OCI-LY3 (cell line): ENCODE measurements at regions not wholly inside any gene's neighbourhood (a gene's known extent, or its start where the extent isn't known, plus 50 kb on each side); places are given as distances from the start of the nearest gene placed in this dataset.

Experiments used
- H2AFZ ChIP-seq: fragments of 200-600, 300-600 bp; shearing (Covaris generic); 2 replicates; pipeline ENCODE4 v1.6.0; 2014; ENCODE audit warnings: antibody characterized with exemption, low read depth, low read length
- H3K27ac ChIP-seq: fragments of 200-600, 300-600 bp; sonication (generic); 2 replicates; pipeline ENCODE4 v1.5.1; 2014; ENCODE audit warnings: mild to moderate bottlenecking, low read length, moderate library complexity, mixed read lengths
- H3K27me3 ChIP-seq: fragments of 200-600, 300-600 bp; sonication (generic); 2 replicates; pipeline ENCODE4 v1.6.1; 2014; ENCODE audit warnings: low read depth, low read length, mixed read lengths
- H3K36me3 ChIP-seq: fragments of 200-600, 300-600 bp; sonication (generic); replicated peaks from 2 replicates; pipeline ENCODE3; 2014; ENCODE audit warnings: low read depth, low read length, mixed read lengths
- H3K4me1 ChIP-seq: fragments of 300-600, 200-600 bp; sonication (generic); 2 replicates; pipeline ENCODE4 v1.6.1; 2014; ENCODE audit warnings: low read length, mixed read lengths
- H3K4me2 ChIP-seq: fragments of 200-600, 300-600 bp; sonication (generic); 2 replicates; pipeline ENCODE4 v1.6.1; 2014; ENCODE audit warnings: low read length, mixed read lengths
- H3K4me3 ChIP-seq: fragments of 300-600, 200-600 bp; sonication (generic); 2 replicates; pipeline ENCODE4 v1.5.1; 2014; ENCODE audit warnings: antibody characterized with exemption, mild to moderate bottlenecking, low read length, moderate library complexity
- H3K79me2 ChIP-seq: fragments of 300-600, 200-600 bp; shearing (Covaris generic); 2 replicates; pipeline ENCODE4 v1.6.1; 2014; ENCODE audit warnings: mild to moderate bottlenecking, low read length, mixed read lengths
- H3K9ac ChIP-seq: fragments of 300-600, 200-600 bp; shearing (Covaris generic); 2 replicates; pipeline ENCODE4 v1.6.0; 2014; ENCODE audit warnings: mild to moderate bottlenecking, low read length, moderate library complexity
- H3K9me3 ChIP-seq: fragments of 200-600, 300-600 bp; shearing (Covaris generic); 2 replicates; pipeline ENCODE4 v1.6.1; 2014; ENCODE audit warnings: low read length, mixed read lengths; ENCODE audit not compliant: insufficient read depth
- H4K20me1 ChIP-seq: fragments of 200-600, 300-600 bp; sonication (generic); 2 replicates; pipeline ENCODE4 v1.6.1; 2016; ENCODE audit warnings: low read length, mixed read lengths; ENCODE audit not compliant: insufficient read depth
- EZH2phosphoT487 ChIP-seq: fragments of 200-600 bp; shearing (Covaris generic); IDR thresholded peaks from 2 replicates; pipeline ENCODE4 v1.6.1; 2018; ENCODE audit warnings: antibody characterized with exemption, mixed run types, low read depth
- TF ChIP-seq, protein P1 (sequence below): fragments of 200-600, 300-600 bp; sonication (generic); IDR thresholded peaks from 2 replicates; pipeline ENCODE4 v1.5.1; 2014; ENCODE audit warnings: antibody characterized with exemption, low read length, low read depth

DNA sequence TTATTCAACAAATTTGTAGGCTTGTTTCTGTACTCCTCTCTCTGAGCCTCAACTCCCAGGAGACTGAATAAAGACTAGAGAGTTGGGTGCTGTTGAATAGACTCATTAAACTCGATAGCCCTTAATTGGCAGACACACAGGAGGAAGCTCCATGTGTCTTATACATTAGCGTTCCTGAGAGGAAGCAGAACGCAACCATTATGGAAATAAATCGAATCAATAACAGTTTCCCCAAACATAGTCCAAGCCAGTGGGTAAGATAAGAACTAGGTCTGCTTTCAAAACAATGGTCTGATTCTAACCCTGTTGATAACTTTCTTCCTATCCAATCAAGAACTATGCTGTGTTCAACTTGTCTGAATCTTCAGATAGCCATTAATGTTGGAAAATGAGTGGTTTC is 118.1 kb upstream of the FNDC3A start:
- Histone ChIP-seq H3K27me3 (no peaks in the 10 kb centered on the region), H3K79me2 (no peaks in the 10 kb centered on the region), H3K36me3 (no peaks in the 10 kb centered on the region), H3K27ac (no peak overlapping the region), H2AFZ (no peak overlapping the region), H4K20me1 (no peaks in the 10 kb centered on the region), H3K4me1 (peaks cover 38% of the 10 kb centered on the region), H3K4me2 (no peak overlapping the region), H3K9me3 (no peaks in the 10 kb centered on the region), H3K4me3 (no peak overlapping the region), H3K9ac (no peak overlapping the region)
- TF ChIP-seq, protein P1, sequence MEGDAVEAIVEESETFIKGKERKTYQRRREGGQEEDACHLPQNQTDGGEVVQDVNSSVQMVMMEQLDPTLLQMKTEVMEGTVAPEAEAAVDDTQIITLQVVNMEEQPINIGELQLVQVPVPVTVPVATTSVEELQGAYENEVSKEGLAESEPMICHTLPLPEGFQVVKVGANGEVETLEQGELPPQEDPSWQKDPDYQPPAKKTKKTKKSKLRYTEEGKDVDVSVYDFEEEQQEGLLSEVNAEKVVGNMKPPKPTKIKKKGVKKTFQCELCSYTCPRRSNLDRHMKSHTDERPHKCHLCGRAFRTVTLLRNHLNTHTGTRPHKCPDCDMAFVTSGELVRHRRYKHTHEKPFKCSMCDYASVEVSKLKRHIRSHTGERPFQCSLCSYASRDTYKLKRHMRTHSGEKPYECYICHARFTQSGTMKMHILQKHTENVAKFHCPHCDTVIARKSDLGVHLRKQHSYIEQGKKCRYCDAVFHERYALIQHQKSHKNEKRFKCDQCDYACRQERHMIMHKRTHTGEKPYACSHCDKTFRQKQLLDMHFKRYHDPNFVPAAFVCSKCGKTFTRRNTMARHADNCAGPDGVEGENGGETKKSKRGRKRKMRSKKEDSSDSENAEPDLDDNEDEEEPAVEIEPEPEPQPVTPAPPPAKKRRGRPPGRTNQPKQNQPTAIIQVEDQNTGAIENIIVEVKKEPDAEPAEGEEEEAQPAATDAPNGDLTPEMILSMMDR: no peak

DNA sequence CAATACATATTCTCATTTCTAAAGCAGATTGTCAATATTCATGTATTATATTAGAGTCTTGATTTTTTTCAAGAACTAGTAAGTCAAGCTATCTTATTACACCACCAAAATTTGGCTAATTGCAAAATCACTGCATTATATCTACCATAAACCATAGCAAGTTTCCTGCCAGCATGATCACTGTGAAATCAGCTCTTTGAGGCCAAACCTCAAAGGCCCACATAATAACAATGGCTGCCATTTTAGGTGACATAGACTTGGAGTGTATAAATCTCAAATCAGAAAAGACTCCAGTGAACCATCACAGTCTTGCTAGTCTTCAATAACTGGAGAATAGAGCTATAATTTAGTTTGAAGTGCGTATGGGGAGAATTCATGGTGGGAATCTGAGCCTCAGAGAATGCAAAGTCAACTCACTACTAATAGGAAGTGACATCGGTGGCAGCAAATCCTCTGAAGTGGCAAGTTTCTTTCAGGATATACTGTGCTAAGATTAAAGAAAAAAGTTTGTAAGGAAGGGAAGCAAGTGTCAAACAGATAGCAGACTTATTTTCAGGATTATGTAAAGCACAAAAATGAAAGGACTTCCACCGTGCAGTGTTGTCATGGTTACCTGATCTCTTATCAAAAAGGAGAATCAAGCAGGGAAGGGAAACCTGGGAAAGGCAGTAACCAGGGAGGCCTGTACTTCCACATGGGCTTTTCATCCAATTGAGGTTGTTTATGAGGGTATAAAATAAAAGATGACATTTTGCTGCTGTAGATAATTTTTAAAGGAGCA is 117.4 kb upstream of the FNDC3A start:
- H2AFZ ChIP-seq: peak overlapping the region; percentile 39; the same call in 1 of the 2 replicates

DNA sequence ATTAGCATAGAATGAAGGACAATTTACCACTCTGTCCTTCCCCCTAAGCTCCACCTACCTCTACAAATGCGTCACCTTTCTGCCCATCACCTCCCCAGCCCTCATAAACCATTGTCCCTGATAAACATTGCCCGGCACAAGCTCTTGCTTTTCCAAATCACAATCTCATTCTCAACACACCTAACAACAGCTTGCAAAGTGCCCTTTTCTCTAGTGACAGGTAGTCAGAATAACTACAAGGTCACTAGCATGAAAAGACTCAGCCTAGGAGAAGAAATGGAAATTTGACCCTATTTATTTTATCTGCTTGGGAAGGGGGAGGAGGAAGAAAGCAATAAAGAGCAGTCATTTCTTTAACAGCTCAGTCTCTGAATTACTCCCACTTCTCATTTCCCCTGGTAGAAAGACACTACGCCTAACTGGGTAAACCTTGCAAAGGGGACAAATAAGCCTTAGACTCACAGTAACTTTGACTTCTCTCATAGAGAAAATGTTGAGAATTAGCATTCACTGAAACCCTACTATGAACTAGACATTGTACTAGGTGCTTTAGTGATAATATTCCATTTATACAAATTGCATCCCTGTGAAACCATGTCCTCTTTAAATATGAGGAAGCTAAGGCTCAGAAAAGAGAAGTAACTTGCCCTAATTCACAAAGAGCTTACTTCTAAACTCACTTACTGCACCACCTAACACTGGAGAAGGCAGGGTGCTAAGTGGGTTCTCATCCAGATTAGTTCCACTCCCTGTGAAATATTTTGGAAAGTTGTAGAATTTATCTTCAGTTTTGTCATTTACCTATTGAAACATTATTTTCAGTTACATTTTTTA is 116.2 kb upstream of the FNDC3A start:
- Histone ChIP-seq H3K4me1 (peaks cover 33% of the 10 kb centered on the region), H3K79me2 (no peaks in the 10 kb centered on the region), H3K9me3 (no peaks in the 10 kb centered on the region), H3K36me3 (no peaks in the 10 kb centered on the region), H2AFZ (peak overlapping the region; percentile 27; the same call in 1 of the 2 replicates), H3K27ac (peak overlapping the region; percentile 89), H3K27me3 (no peaks in the 10 kb centered on the region), H3K4me2 (peak overlapping the region; percentile 78), H4K20me1 (no peaks in the 10 kb centered on the region), H3K9ac (peak overlapping the region; percentile 43), H3K4me3 (peak overlapping the region; percentile 62)
- TF ChIP-seq EZH2phosphoT487: no peak
- TF ChIP-seq, protein P1: no peak

More for the DNA sequence above, 117.4 kb upstream of the FNDC3A start:
- peak overlapping the region; percentile 78 for H3K4me2 ChIP-seq
- H3K9me3 ChIP-seq: no peaks in the 10 kb centered on the region
- peak overlapping the region; percentile 43 for H3K9ac ChIP-seq
- H4K20me1 ChIP-seq: no peaks in the 10 kb centered on the region
- no peaks in the 10 kb centered on the region for H3K36me3 ChIP-seq
- H3K4me1 ChIP-seq: peaks cover 38% of the 10 kb centered on the region
- H3K27me3 ChIP-seq: no peaks in the 10 kb centered on the region
- peak overlapping the region; percentile 62 for H3K4me3 ChIP-seq
- no peaks in the 10 kb centered on the region for H3K79me2 ChIP-seq
- peak overlapping the region; percentile 89 for H3K27ac ChIP-seq
- TF ChIP-seq, protein P1: no peak
- TF ChIP-seq EZH2phosphoT487: no peak

DNA sequence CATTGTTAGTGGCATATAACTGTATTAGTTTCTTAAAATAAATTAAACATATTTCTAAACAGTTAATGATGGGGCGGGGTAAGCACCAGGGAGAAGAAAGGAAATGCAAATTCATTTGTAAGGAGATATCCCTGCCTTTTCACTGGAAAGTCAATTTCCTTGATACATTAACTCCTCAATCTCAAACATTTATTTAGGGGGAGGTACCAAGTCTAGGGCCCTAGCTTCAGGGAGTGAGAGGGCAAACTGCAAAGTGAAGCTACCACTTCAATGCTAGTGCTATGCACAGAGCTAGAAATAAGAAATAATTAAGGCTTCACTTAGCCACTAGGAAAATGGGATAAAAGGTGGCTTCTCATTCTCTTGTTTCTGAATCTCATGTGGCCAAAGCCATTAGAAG is 115.3 kb upstream of the FNDC3A start:
- Histone ChIP-seq H3K4me2 (peak overlapping the region; percentile 78; the same call in 1 of the 2 replicates), H3K4me1 (peaks cover 33% of the 10 kb centered on the region), H3K9me3 (no peaks in the 10 kb centered on the region), H3K9ac (no peak overlapping the region), H3K4me3 (no peak overlapping the region), H4K20me1 (no peaks in the 10 kb centered on the region), H3K79me2 (no peaks in the 10 kb centered on the region), H3K27ac (peak overlapping the region; percentile 89; the same call in 1 of the 2 replicates), H3K27me3 (no peaks in the 10 kb centered on the region), H2AFZ (no peak overlapping the region), H3K36me3 (no peaks in the 10 kb centered on the region)
- TF ChIP-seq EZH2phosphoT487: no peak
- TF ChIP-seq, protein P1: no peak
